GM19395 (cell line): ENCODE measurements at regions not wholly inside any gene's neighbourhood (a gene's known extent, or its start where the extent isn't known, plus 50 kb on each side); places are given as distances from the start of the nearest gene placed in this dataset.
"Not testable (repeated sequence)": the region's sequence is repeated elsewhere in the genome, so short reads cannot be mapped to it uniquely, and the experiment has no call there.

Experiments
- ATAC-seq: cut with Tn5 transposase; IDR thresholded peaks from one replicate; pipeline ENCODE4 v1.9.1; 2021; ENCODE audit warnings: mild to moderate bottlenecking, moderate library complexity; ENCODE audit not compliant: unreplicated experiment

DNA sequence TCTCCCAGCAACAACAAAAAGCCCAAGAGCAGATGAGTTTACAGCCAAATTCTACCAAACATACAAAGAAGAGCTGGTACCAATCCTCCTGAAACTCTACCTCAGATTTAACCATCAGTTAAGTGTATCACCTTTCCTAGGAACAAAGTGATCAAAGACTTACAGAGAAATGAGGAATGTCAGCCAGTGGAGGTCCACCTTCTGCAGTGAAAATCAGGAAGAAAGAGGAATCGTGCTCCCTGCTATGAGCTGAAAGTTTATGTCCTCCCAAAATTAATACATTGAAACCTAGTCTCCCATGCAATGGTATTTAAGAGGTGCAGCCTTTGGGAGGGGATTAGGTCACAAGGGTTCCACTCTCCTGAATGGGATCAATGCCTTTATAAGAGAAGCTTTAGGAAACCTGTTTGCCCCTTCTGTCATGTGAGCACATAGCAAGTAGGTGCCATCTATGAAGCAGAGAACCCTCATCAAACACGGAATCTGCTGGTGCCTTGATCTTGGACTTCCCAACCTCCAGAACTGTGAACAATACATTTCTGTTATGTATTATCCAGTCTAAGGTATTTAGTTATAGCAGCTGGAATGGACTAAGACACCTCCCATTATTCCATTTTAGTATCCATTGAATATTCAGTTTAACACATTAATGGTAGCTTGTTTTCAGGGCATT, 139.0 kb upstream of the FZD8 start:
- ATAC-seq, result no peak

- no peak for ATAC-seq
Measured at GRCh38 chr10:35778306-35778705, 136.2 kb upstream of the FZD8 start.

DNA sequence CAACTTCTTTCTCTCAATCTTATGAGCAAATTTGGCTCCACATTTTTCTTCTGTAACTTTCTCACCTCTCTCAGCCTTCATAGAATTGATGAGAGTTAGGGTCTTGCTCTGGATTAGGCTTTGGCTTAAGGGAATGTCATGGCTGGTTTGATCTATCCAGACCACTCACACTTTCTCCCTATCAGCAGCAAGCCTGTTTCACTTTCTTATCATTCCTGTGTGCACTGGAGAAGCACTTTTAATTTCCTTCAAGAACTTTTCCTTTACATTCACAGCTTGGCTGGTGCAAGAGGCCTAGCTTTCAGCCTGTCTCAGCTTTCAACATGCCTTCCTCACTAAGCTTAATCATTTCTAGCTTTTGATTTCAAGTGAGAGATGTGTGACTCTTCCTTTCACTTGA, 134.5 kb upstream of the FZD8 start:
- ATAC-seq, result not testable (repeated sequence)

- no peak for ATAC-seq
Measured at GRCh38 chr10:35774109-35774508, 132.0 kb upstream of the FZD8 start.

GRCh38 chr10:35770817-35771355, 128.8 kb upstream of the FZD8 start:
- no peak for ATAC-seq

DNA sequence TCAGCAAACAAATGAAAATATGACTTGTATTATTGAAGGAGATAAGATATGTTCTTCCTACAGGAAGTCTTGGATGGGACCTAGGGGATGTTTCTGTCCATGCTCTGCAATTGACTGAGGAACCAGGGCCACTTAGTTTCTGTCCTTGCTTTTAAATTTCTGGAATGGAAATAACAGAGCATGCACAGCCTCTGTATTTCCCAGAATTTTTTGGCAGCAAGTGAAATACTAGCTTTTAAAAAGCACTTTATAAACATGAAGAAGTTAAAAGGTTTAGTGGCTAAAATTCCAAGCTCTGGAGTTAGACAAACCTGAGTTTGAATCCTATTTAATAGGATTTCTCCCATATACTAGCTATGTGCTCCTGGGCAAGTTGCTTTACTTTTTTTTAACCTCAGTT, 127.7 kb upstream of the FZD8 start:
- no peak for ATAC-seq

DNA sequence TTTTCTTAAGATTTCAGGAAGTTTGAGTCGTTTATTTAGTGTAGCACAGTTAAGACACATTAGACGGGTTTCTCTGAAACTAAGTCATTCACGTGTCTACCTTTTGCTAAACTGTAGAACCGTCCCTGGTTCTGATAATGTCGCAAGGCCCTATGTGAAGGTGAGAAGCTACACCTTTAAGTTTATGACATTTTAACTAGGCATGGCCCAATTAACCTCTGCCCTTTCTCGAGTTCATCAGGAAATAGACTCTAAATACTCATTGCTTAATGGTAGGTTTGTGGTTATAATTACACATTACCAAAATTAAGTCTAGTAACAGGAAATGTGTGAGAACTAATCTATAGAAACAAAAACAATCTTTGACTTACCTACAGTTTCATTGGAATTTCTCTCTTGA, 126.6 kb upstream of the FZD8 start:
- no peak for ATAC-seq

DNA sequence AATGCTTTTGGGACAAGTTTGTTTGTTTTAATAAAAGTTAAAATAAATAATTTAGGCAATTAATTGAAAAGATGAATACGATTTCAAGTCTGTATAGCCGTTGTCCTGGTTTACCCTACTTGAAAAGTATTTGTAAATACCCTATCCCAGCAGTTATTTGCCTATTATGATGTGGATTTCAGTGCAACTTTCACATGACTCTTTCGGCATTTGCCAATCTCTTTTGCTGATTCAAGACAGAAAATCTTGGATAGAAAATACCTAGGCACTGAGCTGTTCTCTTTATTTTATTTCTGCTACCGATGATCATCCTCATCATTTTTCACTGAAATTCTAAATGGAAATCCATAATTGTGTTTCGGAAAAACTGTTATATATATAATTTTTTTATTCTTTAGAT, 125.9 kb upstream of the FZD8 start:
- ATAC-seq, result no peak

GRCh38 chr10:35765996-35766395, 123.9 kb upstream of the FZD8 start:
- no peak for ATAC-seq

GRCh38 chr10:35765066-35765527, 123.0 kb upstream of the FZD8 start:
- ATAC-seq, result no peak

GRCh38 chr10:35762311-35763030, 120.4 kb upstream of the FZD8 start:
- no peak for ATAC-seq

DNA sequence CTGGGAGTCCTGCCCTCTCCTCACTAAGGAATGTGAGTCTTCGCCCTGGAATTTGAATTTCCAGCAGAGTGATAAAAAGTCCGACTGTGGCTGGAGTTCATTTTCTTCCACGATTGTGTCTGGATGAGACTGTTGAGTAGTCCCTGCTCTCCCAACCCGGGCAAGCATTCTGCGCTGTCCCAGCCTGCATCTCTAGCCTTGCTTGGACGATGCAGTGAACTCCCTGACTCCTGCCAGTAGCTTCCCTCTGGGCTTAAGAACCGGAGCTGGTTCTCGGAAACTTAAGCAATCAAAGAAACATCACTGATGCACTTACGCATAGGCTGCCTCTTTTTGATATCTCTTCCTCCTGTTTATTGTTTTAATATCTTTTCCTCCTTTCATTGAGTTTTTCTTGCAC, 116.0 kb upstream of the FZD8 start:
- ATAC-seq, result no peak

GRCh38 chr10:35754519-35754918, 112.4 kb upstream of the FZD8 start:
- no peak for ATAC-seq

DNA sequence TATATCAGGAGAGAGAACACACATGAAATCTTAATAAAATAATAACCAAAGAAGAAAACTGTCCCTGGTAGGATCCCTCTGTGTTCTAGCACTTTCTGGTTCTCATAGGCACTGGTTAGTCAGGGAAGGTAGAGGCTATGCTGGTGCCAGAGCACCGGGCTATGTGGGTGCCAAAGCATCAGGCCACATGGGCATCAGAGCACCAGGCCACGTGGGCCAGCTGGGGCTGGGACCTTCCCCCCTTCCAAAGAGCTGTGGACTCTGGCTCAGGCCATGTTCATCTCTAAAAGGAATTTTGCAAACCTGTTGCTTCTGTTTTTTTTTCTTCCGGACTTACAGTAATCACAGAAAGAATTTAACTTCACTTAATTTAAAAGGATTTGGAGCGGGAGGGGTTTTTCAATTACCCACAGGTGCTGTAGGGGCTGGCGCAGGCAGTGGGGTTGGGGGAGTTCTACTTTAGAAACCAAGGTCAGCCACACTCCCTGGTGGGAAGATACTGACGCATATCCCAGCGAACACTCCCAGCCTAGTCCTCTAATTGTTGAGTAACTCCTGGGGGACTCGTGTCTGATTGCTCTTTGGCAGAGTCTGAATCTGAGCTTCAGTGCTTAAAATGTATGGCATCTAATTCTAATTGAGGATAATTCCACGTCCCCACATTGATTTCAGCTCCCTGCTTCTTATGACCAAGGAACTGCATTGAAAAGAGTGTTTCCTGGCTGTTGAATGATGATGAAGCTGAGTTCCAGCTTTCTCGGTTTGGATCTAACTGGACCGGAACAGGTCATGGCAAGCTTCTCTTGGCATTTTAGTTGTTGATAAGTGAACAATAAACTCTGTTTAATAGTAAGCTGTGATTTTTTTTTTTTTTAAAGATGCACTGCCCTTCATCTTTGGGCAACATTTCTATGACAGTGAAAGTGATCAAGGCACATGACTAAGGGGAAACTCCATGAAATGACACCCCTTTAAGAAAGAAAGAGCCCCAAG, 110.7 kb upstream of the FZD8 start:
- no peak for ATAC-seq

GRCh38 chr10:35751347-35751746, 109.3 kb upstream of the FZD8 start:
- no peak for ATAC-seq

GRCh38 chr10:35749230-35749629, 107.1 kb upstream of the FZD8 start:
- no peak for ATAC-seq

GRCh38 chr10:35745617-35746403, 103.7 kb upstream of the FZD8 start:
- no peak for ATAC-seq

DNA sequence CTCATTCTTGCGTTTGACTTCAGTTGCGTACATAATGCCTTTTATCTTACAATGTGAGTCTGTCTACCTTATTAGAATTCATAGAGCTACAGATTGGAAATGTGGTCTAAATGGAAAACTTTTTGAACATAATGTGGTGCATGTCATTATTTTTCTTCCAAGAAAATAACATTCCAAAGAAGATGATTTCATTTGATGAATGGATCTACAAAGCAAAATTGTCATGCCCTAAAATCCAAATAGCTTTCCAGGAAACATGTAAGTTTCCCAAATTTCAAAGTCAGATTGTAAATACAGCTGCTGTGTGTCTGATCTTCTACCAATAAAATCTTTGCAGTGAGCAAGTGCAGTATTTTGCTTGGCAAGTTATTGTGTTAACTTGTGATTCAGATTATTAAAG, 101.8 kb upstream of the FZD8 start:
- ATAC-seq, result no peak

GRCh38 chr10:35743351-35743750, 101.3 kb upstream of the FZD8 start:
- no peak for ATAC-seq

DNA sequence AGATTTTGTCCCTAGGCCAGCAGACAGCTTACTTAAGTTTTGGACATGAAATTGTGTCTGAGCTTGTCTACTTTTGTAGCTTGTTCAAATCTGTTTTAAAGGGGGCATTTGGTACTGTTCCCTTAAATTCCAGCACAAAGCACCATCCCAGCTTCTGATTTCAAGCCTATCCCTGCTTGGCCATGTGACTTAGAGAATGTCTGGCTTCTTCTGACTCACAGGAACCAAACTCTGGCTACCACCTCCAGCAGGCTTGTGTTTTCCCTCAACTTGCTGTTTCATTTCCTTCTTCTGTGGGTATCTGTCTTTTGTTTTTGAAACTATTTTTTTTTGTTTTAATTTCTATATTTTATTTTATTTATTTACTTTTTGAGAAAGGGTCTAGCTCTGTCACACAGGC, 97.9 kb upstream of the FZD8 start:
- ATAC-seq, result no peak
